ENCODE measurements at regions not wholly inside any gene's neighbourhood (a gene's known extent, or its start where the extent isn't known, plus 50 kb on each side); places are given as distances from the start of the nearest gene placed in this dataset.

DNA sequence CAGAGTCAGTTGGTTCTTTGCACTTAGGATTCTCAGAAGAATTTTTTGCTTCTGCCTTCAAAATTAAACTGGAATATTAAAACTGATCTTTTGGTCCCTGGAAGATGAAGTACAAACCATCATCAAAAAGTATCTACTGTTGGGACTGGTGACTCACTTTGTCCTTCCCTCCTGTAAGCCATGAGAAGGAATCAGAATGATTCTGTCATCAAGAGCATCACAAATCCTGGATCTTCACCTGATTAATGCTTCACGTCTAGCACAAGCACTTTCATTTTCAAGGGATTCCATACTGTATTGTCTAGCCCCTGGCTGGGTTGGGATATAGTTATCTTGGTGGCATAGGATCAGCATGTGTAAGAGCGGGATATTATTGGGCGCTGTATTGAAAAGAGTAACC, 69.3 kb upstream of the CYP1B1 start:
- no peak for TF ChIP-seq CTCF (IDR thresholded peaks at IDR 0.05)
- TF ChIP-seq POLR2A (IDR thresholded peaks at IDR 0.05): no peak

Data from thyroid gland (tissue), 4 donors.